Sigmoid colon (tissue), 6 donors: ENCODE measurements at regions not wholly inside any gene's neighbourhood (a gene's known extent, or its start where the extent isn't known, plus 50 kb on each side); places are given as distances from the start of the nearest gene placed in this dataset.
A peak's percentile ranks its signal among the peaks of the same experiment; 100 is the strongest.

ENCODE experiments used
- DNase-seq: peaks from one replicate; pipeline ENCODE4 v3.0.0-alpha.2; 2019
- H3K27ac ChIP-seq, 4 donors: fragments of 200-600 bp; sonication (generic); one replicate each; pipeline ENCODE4 v1.5.1; 2016 to 2019; ENCODE audit warnings: mild to moderate bottlenecking in 1 of 4
- H3K27me3 ChIP-seq, 3 donors: fragments of 200-600 bp; sonication (generic); one replicate each; pipeline ENCODE4 v1.5.1; 2019; ENCODE audit warnings: mild to moderate bottlenecking in 1 of 3
- H3K36me3 ChIP-seq, 4 donors: fragments of 200-600 bp; sonication (generic); one replicate each; pipeline ENCODE4 v1.5.1; 2016 to 2019
- H3K4me1 ChIP-seq, 4 donors: fragments of 200-600 bp; sonication (generic); one replicate each; pipeline ENCODE4 v1.5.1; 2017 to 2019
- H3K4me3 ChIP-seq, 4 donors: fragments of 200-600 bp; sonication (generic); one replicate each; pipeline ENCODE4 v1.5.1; 2017 to 2019; ENCODE audit warnings: mild to moderate bottlenecking in 2 of 4, moderate library complexity in 1 of 4
- H3K9me3 ChIP-seq, 4 donors: fragments of 200-600 bp in 3 of 4; sonication (generic) in 3 of 4; one replicate each; pipeline versions ENCODE4 v1.5.1 to v1.6.1; 2013 to 2019
- CTCF ChIP-seq, 4 experiments: fragments of 450-650 bp in 3 of 4; fragments of 200-600 bp in 1 of 4; IDR thresholded peaks; one replicate each; pipeline ENCODE4 v1.5.1; 2016 to 2019; ENCODE audit warnings: antibody characterized with exemption in 4 of 4, mild to moderate bottlenecking in 3 of 4, moderate library complexity in 2 of 4
- EP300 ChIP-seq, 4 donors: sonication (generic); formaldehyde crosslinking; IDR thresholded peaks; one replicate each; pipeline ENCODE4 v1.6.1; 2017; ENCODE audit warnings: antibody characterized with exemption in 4 of 4
- POLR2A ChIP-seq, 2 donors: fragments of 450-650 bp; IDR thresholded peaks; one replicate each; pipeline ENCODE4 v1.6.1; 2016; ENCODE audit warnings: antibody characterized with exemption in 2 of 2, mild to moderate bottlenecking in 2 of 2, moderate library complexity in 2 of 2
- POLR2AphosphoS5 ChIP-seq, 4 donors: sonication (generic); formaldehyde crosslinking; IDR thresholded peaks; one replicate each; pipeline ENCODE4 v1.6.1; 2017; ENCODE audit warnings: antibody characterized with exemption in 4 of 4
- WGBS, 2 donors: extraction: QIAGEN DNeasy Blood & Tissue Kit; methylation state at CpG; one replicate each; pipeline ENCODE4 v1.1.7; 2013; 5-methylcytosine and 5-hydroxymethylcytosine counted together
- intact Hi-C: fragments of 100-400 bp; cut with DNase I; formaldehyde crosslinking; loops from one replicate; pipeline ENCODE4 v1.15.1; 2023
- donor health status: healthy with polysubstance abuse.
- donor health status: healthy.

GRCh38 chr10:94260455-94260854 lies 102.3 kb downstream of the NOC3L start:
- intact Hi-C loops = no loop called here
- Histone ChIP-seq H3K27ac (no peak overlapping the region), H3K9me3 (no peaks in the 10 kb centered on the region), H3K4me3 (no peak overlapping the region), H3K36me3 (peaks cover 0 to 20% (median 0%) of the 10 kb centered on the region in 4 donors), H3K27me3 (no peaks in the 10 kb centered on the region), H3K4me1 (no peaks in the 10 kb centered on the region)
- DNase-seq = no peak
- TF ChIP-seq POLR2A (IDR thresholded peaks at IDR 0.05) (no peak), CTCF (IDR thresholded peaks at IDR 0.05) (no peak), EP300 (IDR thresholded peaks at IDR 0.05) (no peak), POLR2AphosphoS5 (IDR thresholded peaks at IDR 0.05) (no peak)

GRCh38 chr10:94264085-94264484 lies 98.7 kb downstream of the NOC3L start:
- TF ChIP-seq CTCF (IDR thresholded peaks at IDR 0.05) (no peak), EP300 (IDR thresholded peaks at IDR 0.05) (no peak), POLR2A (IDR thresholded peaks at IDR 0.05) (no peak), POLR2AphosphoS5 (IDR thresholded peaks at IDR 0.05) (no peak)
- intact Hi-C loops = no loop called here
- Histone ChIP-seq H3K27me3 (no peaks in the 10 kb centered on the region), H3K36me3 (peaks cover 0 to 17% (median 0%) of the 10 kb centered on the region in 4 donors), H3K27ac (no peak overlapping the region), H3K4me3 (no peak overlapping the region), H3K4me1 (no peaks in the 10 kb centered on the region), H3K9me3 (no peaks in the 10 kb centered on the region)
- WGBS, 2 donors = 84 to 85% methylated on average over 3 of the region's 3 CpGs
- no peak for DNase-seq

- WGBS, 2 donors = 58 to 72% methylated on average over 2 of the region's 2 CpGs
- H3K9me3 ChIP-seq = no peaks in the 10 kb centered on the region
- H3K36me3 ChIP-seq = peaks cover 0 to 15% (median 0%) of the 10 kb centered on the region in 4 donors
- no peaks in the 10 kb centered on the region for H3K27me3 ChIP-seq
- no peak overlapping the region for H3K4me3 ChIP-seq
- intact Hi-C loops = no loop called here
- no peaks in the 10 kb centered on the region for H3K4me1 ChIP-seq
- DNase-seq = no peak
- TF ChIP-seq EP300 (IDR thresholded peaks at IDR 0.05) (no peak), CTCF (IDR thresholded peaks at IDR 0.05) (no peak), POLR2AphosphoS5 (IDR thresholded peaks at IDR 0.05) (no peak), POLR2A (IDR thresholded peaks at IDR 0.05) (no peak)
- H3K27ac ChIP-seq = no peak overlapping the region
These were observed 96.6 kb downstream of the NOC3L start for GRCh38 chr10:94266091-94266490.

GRCh38 chr10:94268652-94269051 lies 94.1 kb downstream of the NOC3L start:
- TF ChIP-seq EP300 (IDR thresholded peaks at IDR 0.05) (no peak), POLR2AphosphoS5 (IDR thresholded peaks at IDR 0.05) (no peak), CTCF (IDR thresholded peaks at IDR 0.05) (no peak), POLR2A (IDR thresholded peaks at IDR 0.05) (no peak)
- Histone ChIP-seq H3K27me3 (no peaks in the 10 kb centered on the region), H3K36me3 (peaks cover 0 to 15% (median 0%) of the 10 kb centered on the region in 4 donors), H3K4me1 (peaks cover 0 to under 1% (median 0%) of the 10 kb centered on the region in 4 donors), H3K4me3 (no peak overlapping the region), H3K27ac (no peak overlapping the region), H3K9me3 (no peaks in the 10 kb centered on the region)
- intact Hi-C loops = no loop called here
- WGBS, 2 donors = 89 to 91% methylated on average over 6 of the region's 6 CpGs
- DNase-seq = no peak

- peak; percentile 85 for DNase-seq
- Histone ChIP-seq H3K27me3 (no peaks in the 10 kb centered on the region), H3K27ac (peak overlapping the region in 2 of 4 donors; percentile 18 to 59), H3K4me1 (peaks cover 0 to 22% (median 12%) of the 10 kb centered on the region in 4 donors), H3K36me3 (peaks cover 0 to 13% (median 0%) of the 10 kb centered on the region in 4 donors), H3K4me3 (no peak overlapping the region), H3K9me3 (no peaks in the 10 kb centered on the region)
- TF ChIP-seq POLR2AphosphoS5 (IDR thresholded peaks at IDR 0.05) (peak in 3 of 4 donors; percentile 20 to 40 (median 21)), EP300 (IDR thresholded peaks at IDR 0.05) (no peak)
- intact Hi-C loops = no loop called here
- WGBS, 2 donors = 82 to 91% methylated on average over 6 of the region's 6 CpGs
These were observed 88.5 kb downstream of the NOC3L start for GRCh38 chr10:94274142-94274787.
